ENCODE measurements at regions not wholly inside any gene's neighbourhood (a gene's known extent, or its start where the extent isn't known, plus 50 kb on each side); places are given as distances from the start of the nearest gene placed in this dataset.

DNA sequence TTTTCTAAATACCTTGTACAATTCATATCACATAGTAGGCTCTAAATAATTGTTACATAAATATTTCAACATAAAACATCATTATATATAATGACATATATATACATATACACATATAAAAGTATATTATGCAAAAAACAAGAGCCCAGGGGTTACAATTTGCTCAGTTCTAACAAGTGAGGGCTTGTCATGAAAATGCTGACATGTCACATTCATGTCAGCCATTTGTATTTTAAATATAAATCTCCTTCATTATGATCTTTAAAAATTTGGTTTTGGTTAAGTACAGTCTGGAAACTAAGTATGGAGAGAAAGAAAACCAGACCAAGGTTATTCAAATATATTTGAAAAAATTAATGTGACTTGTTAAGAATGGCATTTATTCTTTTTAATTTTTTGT, 2745.4 kb downstream of the PCDH7 start:
- TF ChIP-seq, protein P1, sequence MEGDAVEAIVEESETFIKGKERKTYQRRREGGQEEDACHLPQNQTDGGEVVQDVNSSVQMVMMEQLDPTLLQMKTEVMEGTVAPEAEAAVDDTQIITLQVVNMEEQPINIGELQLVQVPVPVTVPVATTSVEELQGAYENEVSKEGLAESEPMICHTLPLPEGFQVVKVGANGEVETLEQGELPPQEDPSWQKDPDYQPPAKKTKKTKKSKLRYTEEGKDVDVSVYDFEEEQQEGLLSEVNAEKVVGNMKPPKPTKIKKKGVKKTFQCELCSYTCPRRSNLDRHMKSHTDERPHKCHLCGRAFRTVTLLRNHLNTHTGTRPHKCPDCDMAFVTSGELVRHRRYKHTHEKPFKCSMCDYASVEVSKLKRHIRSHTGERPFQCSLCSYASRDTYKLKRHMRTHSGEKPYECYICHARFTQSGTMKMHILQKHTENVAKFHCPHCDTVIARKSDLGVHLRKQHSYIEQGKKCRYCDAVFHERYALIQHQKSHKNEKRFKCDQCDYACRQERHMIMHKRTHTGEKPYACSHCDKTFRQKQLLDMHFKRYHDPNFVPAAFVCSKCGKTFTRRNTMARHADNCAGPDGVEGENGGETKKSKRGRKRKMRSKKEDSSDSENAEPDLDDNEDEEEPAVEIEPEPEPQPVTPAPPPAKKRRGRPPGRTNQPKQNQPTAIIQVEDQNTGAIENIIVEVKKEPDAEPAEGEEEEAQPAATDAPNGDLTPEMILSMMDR (conservative IDR thresholded peaks at IDR 0.05; ENCODE audit: low read depth, low read length), result no peak
- TF ChIP-seq EZH2 (IDR thresholded peaks at IDR 0.05; ENCODE audit: low read length, unreplicated experiment) (no peak), EZH2phosphoT487 (IDR thresholded peaks at IDR 0.05; ENCODE audit: borderline replicate concordance, low read length) (no peak)
